HG03196 (cell line): ENCODE measurements at regions not wholly inside any gene's neighbourhood (a gene's known extent, or its start where the extent isn't known, plus 50 kb on each side); places are given as distances from the start of the nearest gene placed in this dataset.

Experiments
- ATAC-seq: cut with Tn5 transposase; IDR thresholded peaks from one replicate; pipeline ENCODE4 v1.9.1; 2021; ENCODE audit not compliant: unreplicated experiment

DNA sequence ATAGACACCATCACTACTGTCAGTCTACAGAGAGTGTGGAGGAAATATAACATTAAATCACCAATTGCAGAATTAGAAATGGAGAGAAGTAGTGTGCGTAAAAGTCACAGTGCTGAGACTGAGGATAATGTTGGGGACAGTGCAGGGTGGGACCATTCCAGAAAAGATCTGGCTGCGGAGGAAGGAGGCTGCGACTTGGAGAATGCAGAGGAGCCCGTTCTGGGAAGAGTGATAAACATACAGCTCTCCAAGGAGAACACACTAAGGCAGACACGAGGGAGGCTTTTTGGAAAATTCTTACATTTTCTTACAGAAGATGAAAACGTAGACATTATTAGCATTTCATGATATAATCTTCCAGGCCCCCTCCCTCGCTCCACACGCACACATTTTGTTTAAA is 337.8 kb downstream of the IRS2 start:
- ATAC-seq, result no peak

GRCh38 chr13:109447667-109448066 is 338.7 kb downstream of the IRS2 start:
- ATAC-seq, result no peak

DNA sequence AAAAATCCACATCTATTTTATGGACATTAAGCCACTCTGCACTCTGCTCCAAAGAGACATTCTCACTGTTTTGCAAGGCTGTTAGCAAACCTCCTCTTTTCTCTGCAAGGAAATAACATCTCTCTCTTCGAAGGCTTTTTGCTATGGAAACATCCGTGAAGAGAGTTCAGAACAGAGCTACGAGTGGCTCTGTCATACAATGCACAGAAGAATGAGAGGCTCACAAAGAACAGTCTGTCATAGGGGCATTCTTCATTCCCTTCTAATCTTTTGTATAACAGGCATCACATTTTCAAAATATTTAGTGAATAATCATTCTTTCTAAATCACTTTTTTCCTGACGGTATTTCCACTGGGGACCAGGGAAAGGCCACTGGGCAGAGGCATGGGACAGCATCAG is 346.1 kb downstream of the IRS2 start:
- ATAC-seq, result no peak

DNA sequence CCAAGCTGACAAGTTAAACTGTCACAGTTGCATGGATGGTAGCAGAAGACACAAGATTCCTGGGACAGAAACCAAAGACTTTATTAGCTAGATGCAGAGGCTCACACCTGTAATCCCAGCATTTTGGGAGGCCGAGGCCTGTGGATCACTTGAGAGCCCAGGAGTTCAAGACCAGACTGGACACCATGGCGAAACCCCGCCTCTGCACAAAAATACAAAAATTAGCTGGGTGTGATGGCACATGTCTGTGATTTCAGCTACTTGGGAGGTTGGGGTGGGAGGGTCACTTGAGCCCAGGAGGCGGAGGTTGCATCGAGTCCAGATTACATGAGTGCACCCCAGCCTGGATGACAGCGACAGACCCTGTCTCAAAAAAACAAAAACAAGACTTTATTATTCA is 346.6 kb downstream of the IRS2 start:
- ATAC-seq, result no peak

GRCh38 chr13:109436841-109437240 is 349.5 kb downstream of the IRS2 start:
- no peak for ATAC-seq

DNA sequence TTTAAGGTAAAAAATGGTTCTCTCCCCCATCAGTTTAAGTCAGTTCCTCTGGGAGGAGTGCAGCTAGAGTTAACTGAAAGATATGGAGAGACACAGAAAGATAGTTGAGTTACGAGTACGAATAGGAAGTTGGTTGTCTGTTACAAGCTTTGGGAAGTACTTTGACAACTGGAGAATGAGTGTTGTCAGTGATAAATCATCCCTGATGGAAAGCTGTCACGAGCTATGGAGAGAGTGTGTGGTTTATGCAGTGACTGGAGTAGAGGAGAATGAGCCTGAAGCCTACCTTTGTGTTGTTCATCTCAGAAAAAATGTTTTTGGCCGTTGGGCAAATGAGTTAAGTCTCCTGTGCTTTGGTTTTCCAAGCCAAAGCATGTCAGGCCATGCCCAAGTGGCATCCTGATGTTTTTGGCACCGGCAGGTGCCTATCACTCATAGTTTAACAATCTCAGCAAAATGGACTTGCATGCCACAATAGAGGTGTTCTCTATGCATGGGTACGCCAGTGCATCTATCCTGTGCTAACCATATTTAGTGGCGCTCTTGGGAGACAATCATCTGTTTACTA is 350.2 kb downstream of the IRS2 start:
- no peak for ATAC-seq

- no peak for ATAC-seq
Measured at GRCh38 chr13:109431217-109431616, 355.2 kb downstream of the IRS2 start.

GRCh38 chr13:109428146-109428545 is 358.2 kb downstream of the IRS2 start:
- ATAC-seq, result no peak

- ATAC-seq, result no peak
Measured at GRCh38 chr13:109427695-109428094, 358.7 kb downstream of the IRS2 start.

DNA sequence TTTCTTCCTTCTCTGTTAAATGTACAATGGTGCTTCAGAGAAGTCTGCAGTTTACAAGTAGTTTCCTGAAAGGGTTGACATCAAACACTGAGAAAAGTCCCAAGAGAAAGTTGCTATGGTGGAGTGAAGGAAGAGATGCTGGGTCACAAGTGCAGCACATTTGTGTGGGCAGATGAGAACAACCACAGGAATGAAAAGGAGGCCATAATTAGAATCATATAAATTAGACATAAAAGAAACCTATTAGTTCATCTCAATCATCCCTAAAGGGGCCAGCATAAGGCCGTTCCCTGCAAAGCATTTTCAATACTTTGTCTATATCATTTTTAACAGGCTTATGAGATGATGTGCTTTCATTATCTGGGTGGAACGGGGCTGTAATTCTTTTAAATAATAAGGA is 359.2 kb downstream of the IRS2 start:
- ATAC-seq, result no peak

DNA sequence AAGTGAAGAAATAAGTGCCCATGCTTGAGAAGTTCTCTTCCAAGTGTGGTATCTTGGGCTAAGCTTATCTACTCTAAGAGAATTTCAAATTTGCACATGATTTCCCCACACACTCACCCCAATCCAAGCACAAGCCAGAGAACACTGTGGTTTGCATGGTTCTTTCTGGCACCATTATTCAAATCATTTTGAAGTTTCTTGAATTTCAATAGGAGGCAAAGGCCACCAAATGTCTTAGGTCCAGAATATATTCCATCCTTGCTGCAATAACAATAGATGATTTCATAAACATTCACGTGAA is 359.7 kb downstream of the IRS2 start:
- ATAC-seq, result no peak

DNA sequence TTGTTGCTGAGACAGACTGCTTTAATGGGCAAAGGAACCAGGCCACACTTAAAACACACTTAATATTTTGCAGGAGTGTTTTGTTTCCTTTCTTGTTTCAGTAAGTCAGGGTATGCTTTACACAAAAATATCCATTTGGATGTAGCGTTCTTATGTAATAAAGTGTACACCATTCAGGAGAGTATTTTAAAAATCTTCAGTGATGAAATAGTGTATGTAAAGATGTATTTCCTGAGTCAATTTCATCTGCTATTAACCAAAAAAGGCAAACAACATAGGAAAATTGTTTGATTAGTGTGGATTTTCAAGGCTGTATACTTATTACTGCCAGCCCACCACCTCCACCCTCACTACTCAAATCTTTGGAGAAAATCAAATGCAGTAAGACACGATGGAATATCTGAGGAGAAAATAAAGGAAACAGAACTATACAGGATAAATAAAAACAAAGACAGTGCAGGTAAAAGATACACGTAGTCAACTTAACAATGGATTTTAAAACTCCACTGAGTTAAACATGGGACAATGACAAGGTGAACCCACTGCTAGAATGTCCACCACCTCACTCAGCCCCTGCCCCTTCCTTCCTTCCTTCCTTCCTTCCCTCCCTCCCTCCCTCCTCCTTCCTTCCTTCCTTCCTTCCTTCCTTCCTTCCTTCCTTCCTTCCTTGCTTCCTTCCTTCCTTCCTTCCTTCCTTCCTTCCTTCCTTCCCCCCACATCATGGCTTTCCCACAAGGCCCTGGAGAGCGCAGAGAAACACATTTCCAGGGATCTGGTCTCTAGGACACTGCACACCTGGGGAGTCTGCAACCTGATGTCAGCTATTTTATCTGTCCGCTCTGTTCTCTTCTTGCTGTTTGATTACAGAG is 360.3 kb downstream of the IRS2 start:
- no peak for ATAC-seq

DNA sequence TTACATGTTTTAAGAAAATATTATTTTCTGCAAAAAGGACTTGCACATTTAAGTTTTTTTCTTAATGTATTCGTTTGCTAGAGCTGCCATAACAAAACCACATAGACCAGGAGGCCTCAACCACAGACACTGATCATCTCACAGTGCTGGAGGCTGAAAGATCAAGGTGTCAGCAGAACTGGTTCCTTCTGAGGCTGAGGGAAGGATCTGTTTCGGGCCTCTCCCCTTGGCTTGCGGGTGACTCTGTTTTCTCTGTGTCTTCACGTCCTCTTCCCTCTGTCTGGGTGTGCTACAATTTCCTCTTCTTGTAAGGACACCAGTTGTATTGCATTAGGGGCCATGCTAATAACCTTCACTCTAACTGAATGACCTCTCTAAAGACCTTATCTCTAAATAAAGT is 364.2 kb downstream of the IRS2 start:
- ATAC-seq, result no peak

DNA sequence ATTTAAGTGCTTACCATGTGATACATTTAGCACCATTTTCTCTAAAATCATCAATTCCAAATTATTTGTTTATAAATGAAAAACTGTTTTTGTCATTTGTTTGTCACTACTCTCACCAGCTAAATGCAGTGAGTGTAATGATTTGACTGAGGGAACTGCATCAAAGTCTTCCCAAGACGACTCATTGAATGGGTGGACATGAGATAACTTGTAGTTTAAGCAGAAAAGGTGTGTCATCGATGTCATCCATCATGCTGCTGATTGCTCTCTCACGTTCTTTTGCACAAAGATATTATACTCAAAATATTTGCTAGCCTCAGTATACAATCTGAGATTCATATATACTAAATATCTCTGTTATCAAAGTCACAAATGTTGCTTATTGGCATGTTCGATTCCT is 366.5 kb downstream of the IRS2 start:
- no peak for ATAC-seq

GRCh38 chr13:109418111-109418510 is 368.3 kb downstream of the IRS2 start:
- no peak for ATAC-seq

DNA sequence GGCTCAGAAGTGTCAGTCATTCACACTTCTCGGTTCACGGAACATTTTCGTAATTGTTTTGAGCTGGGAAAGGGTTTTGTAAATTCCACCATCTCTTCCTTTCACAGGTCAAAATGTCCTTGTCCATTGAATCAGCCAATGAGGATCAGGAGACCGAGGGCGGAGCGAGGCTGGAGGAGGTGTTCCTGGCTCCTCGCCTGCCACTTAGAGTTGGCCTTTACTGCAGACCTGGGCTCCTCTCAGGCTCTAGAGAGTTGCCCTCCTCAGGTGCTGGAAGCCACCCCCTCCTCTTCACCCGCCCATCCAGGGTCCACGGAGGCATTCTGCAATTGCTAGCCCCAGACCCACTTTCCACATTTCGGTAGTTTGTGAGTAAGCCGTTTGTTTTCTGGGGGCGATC is 370.4 kb downstream of the IRS2 start:
- ATAC-seq, result no peak

DNA sequence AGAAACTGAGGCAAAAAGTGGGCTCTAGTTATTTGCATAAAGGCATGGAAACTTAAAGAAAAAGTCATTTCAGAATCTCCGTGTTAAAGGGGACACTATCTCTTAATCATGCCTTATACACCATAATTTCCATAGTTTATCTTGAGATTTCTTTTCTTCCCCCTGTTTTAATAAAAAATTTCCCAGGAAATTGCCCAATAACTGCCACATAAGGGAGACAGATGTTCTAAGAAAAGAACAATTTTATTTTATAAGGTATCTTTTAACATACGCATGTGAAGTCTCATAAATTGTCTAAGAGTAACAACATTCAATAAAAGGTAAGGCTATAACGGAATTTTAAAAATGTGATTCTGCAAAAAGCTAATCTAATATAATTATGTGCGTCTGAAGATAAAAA is 371.3 kb downstream of the IRS2 start:
- ATAC-seq, result no peak

GRCh38 chr13:109412283-109412901 is 374.0 kb downstream of the IRS2 start:
- ATAC-seq, result no peak

DNA sequence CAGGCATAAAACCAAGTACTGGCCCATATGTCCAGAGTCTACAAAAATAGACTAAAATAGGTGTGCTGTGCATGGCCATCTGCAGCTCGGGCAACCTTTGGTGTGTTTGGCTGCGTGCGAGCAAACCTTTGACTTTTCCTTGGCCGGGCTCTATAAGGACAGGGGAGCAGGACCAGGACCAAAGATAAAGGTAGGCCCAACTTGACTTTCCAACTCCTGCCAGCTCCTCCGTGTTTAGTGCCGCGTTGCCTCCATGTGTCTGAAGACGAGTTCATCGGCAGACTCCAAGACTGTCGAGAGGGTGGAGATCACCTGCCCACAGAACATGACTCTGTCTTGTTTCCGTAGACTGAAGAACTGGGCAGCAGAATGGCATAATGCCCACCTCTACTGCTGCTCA is 375.5 kb downstream of the IRS2 start:
- no peak for ATAC-seq

GRCh38 chr13:109408591-109409382 is 377.6 kb downstream of the IRS2 start:
- no peak for ATAC-seq

GRCh38 chr13:109406376-109406992 is 379.9 kb downstream of the IRS2 start:
- no peak for ATAC-seq
